ENCODE measurements at regions not wholly inside any gene's neighbourhood (a gene's known extent, or its start where the extent isn't known, plus 50 kb on each side); places are given as distances from the start of the nearest gene placed in this dataset.

GRCh38 chr21:32172106-32172505 lies 106.7 kb downstream of the MIS18A start:
- no peak overlapping the region for H3K4me3 ChIP-seq (ENCODE audit: low read depth, low read length, poor library complexity, severe bottlenecking)
- no peak overlapping the region for H3K27ac ChIP-seq (ENCODE audit: low read depth, low read length, poor library complexity, severe bottlenecking)
- no peaks in the 10 kb centered on the region for H3K36me3 ChIP-seq (ENCODE audit: insufficient read depth, low read length, poor library complexity, severe bottlenecking)
- no peak for DNase-seq (ENCODE audit: low spot score)
- no peaks in the 10 kb centered on the region for H3K4me1 ChIP-seq (ENCODE audit: insufficient read depth, low read length, poor library complexity, severe bottlenecking)
- no peaks in the 10 kb centered on the region for H3K9me3 ChIP-seq (ENCODE audit: low read depth, low read length, poor library complexity, severe bottlenecking)
- peaks cover 36% of the 10 kb centered on the region for H3K27me3 ChIP-seq (replicated peaks; ENCODE audit: insufficient read depth, low read depth, low read length, poor library complexity)
- ChIA-PET POLR2A (ENCODE audit: low non-redundant PET) (no interaction called here), CTCF (no interaction called here)
- intact Hi-C loops (cut with micrococcal nuclease; ENCODE audit: unreplicated experiment) = no loop called here
- TF ChIP-seq EZH2 (IDR thresholded peaks at IDR 0.05; ENCODE audit: borderline replicate concordance, low read depth, low read length, poor library complexity, severe bottlenecking) = no peak
- no TSS peak for BruUV-seq (replicated peaks)

- intact Hi-C loops (cut with micrococcal nuclease; ENCODE audit: unreplicated experiment) = no loop called here
- Histone ChIP-seq H3K4me1 (ENCODE audit: insufficient read depth, low read length, poor library complexity, severe bottlenecking) (no peaks in the 10 kb centered on the region), H3K9me3 (ENCODE audit: low read depth, low read length, poor library complexity, severe bottlenecking) (no peaks in the 10 kb centered on the region), H3K4me3 (ENCODE audit: low read depth, low read length, poor library complexity, severe bottlenecking) (no peak overlapping the region), H3K27ac (ENCODE audit: low read depth, low read length, poor library complexity, severe bottlenecking) (no peak overlapping the region), H3K27me3 (replicated peaks; ENCODE audit: insufficient read depth, low read depth, low read length, poor library complexity) (peaks cover 31% of the 10 kb centered on the region), H3K36me3 (ENCODE audit: insufficient read depth, low read length, poor library complexity, severe bottlenecking) (no peaks in the 10 kb centered on the region)
- no TSS peak for BruUV-seq (replicated peaks)
- TF ChIP-seq EZH2 (IDR thresholded peaks at IDR 0.05; ENCODE audit: borderline replicate concordance, low read depth, low read length, poor library complexity, severe bottlenecking) = no peak
- TF ChIP-seq, protein P1, sequence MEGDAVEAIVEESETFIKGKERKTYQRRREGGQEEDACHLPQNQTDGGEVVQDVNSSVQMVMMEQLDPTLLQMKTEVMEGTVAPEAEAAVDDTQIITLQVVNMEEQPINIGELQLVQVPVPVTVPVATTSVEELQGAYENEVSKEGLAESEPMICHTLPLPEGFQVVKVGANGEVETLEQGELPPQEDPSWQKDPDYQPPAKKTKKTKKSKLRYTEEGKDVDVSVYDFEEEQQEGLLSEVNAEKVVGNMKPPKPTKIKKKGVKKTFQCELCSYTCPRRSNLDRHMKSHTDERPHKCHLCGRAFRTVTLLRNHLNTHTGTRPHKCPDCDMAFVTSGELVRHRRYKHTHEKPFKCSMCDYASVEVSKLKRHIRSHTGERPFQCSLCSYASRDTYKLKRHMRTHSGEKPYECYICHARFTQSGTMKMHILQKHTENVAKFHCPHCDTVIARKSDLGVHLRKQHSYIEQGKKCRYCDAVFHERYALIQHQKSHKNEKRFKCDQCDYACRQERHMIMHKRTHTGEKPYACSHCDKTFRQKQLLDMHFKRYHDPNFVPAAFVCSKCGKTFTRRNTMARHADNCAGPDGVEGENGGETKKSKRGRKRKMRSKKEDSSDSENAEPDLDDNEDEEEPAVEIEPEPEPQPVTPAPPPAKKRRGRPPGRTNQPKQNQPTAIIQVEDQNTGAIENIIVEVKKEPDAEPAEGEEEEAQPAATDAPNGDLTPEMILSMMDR (conservative IDR thresholded peaks at IDR 0.05; ENCODE audit: low read depth, low read length) = no peak
- ChIA-PET CTCF (no interaction called here), POLR2A (ENCODE audit: low non-redundant PET) (no interaction called here)
- DNase-seq (ENCODE audit: low spot score) = no peak
Observed at GRCh38 chr21:32167513-32167912, 111.3 kb downstream of the MIS18A start.

- intact Hi-C loops (cut with micrococcal nuclease; ENCODE audit: unreplicated experiment) = no loop called here
- no peak overlapping the region for H3K4me3 ChIP-seq (ENCODE audit: low read depth, low read length, poor library complexity, severe bottlenecking)
- CTCF ChIA-PET = no interaction called here
- peaks cover 32% of the 10 kb centered on the region for H3K27me3 ChIP-seq (replicated peaks; ENCODE audit: insufficient read depth, low read depth, low read length, poor library complexity)
- H3K27ac ChIP-seq (ENCODE audit: low read depth, low read length, poor library complexity, severe bottlenecking) = no peak overlapping the region
- no TSS peak for BruUV-seq (replicated peaks)
- POLR2A ChIA-PET (ENCODE audit: low non-redundant PET) = no interaction called here
- TF ChIP-seq, protein P1 (conservative IDR thresholded peaks at IDR 0.05; ENCODE audit: low read depth, low read length) = no peak
- no peak for TF ChIP-seq EZH2 (IDR thresholded peaks at IDR 0.05; ENCODE audit: borderline replicate concordance, low read depth, low read length, poor library complexity, severe bottlenecking)
- no peaks in the 10 kb centered on the region for H3K36me3 ChIP-seq (ENCODE audit: insufficient read depth, low read length, poor library complexity, severe bottlenecking)
- no peak for DNase-seq (ENCODE audit: low spot score)
- H3K9me3 ChIP-seq (ENCODE audit: low read depth, low read length, poor library complexity, severe bottlenecking) = no peaks in the 10 kb centered on the region
- no peaks in the 10 kb centered on the region for H3K4me1 ChIP-seq (ENCODE audit: insufficient read depth, low read length, poor library complexity, severe bottlenecking)
Observed at GRCh38 chr21:32163386-32163785, 115.5 kb downstream of the MIS18A start.

DNA sequence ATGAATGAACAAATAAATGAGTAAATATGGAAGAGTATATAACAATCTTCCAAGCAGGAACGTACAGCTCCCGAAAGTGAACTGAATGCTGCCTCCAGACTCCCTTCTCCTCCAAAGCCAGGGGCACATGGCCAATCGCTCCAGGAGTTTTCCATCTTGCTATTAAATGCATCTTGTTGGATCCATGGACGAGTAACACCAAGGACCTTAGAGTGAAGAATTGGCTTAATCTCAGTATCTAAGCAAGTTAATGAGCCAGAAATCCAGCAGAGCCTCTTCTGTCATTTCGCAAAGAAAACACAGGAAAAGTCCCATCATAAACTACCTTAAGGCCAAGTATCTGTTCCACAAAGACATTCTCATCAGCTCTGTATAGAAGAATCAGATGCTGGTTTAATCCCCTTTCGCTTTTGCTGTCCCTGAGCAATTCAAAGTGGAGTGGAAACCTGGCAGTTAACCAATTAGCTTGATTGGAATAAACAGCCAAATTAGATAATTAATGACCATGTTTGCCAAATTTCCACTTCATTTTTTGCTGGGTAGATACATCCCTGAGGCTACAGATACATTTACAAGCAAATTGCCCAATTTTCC lies 116.0 kb downstream of the MIS18A start:
- Histone ChIP-seq H3K27ac (ENCODE audit: low read depth, low read length, poor library complexity, severe bottlenecking) (no peak overlapping the region), H3K27me3 (replicated peaks; ENCODE audit: insufficient read depth, low read depth, low read length, poor library complexity) (peaks cover 32% of the 10 kb centered on the region), H3K4me3 (ENCODE audit: low read depth, low read length, poor library complexity, severe bottlenecking) (no peak overlapping the region), H3K9me3 (ENCODE audit: low read depth, low read length, poor library complexity, severe bottlenecking) (no peaks in the 10 kb centered on the region), H3K4me1 (ENCODE audit: insufficient read depth, low read length, poor library complexity, severe bottlenecking) (no peaks in the 10 kb centered on the region), H3K36me3 (ENCODE audit: insufficient read depth, low read length, poor library complexity, severe bottlenecking) (no peaks in the 10 kb centered on the region)
- POLR2A ChIA-PET (ENCODE audit: low non-redundant PET) = no interaction called here
- CTCF ChIA-PET = no interaction called here
- BruUV-seq (replicated peaks) = no TSS peak
- TF ChIP-seq, protein P1 (conservative IDR thresholded peaks at IDR 0.05; ENCODE audit: low read depth, low read length) = no peak
- no peak for TF ChIP-seq EZH2 (IDR thresholded peaks at IDR 0.05; ENCODE audit: borderline replicate concordance, low read depth, low read length, poor library complexity, severe bottlenecking)
- DNase-seq (ENCODE audit: low spot score) = no peak
- intact Hi-C loops (cut with micrococcal nuclease; ENCODE audit: unreplicated experiment) = no loop called here

All from A673 (cell line).